ENCODE measurements at regions not wholly inside any gene's neighbourhood (a gene's known extent, or its start where the extent isn't known, plus 50 kb on each side); places are given as distances from the start of the nearest gene placed in this dataset.

DNA sequence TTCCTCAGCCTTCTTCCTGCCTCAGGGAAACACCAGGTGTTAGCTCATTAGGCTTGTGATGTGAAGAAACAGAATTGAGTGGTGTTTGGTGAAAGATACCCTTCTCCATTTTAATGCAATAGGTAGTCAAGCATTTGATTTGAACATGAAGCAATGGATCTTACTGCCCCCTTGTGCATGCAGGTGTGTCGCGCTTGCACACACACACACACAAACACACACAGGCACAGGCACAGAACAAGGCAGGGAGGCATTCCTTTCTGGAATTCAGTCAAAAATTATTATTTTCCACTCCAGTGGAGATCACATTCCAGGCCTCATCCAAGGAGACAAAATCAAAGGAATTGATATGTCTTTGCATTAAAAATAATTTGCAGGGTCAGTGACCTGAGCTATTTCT, 667.0 kb upstream of the MARCKS start:
- TF ChIP-seq, protein P1, sequence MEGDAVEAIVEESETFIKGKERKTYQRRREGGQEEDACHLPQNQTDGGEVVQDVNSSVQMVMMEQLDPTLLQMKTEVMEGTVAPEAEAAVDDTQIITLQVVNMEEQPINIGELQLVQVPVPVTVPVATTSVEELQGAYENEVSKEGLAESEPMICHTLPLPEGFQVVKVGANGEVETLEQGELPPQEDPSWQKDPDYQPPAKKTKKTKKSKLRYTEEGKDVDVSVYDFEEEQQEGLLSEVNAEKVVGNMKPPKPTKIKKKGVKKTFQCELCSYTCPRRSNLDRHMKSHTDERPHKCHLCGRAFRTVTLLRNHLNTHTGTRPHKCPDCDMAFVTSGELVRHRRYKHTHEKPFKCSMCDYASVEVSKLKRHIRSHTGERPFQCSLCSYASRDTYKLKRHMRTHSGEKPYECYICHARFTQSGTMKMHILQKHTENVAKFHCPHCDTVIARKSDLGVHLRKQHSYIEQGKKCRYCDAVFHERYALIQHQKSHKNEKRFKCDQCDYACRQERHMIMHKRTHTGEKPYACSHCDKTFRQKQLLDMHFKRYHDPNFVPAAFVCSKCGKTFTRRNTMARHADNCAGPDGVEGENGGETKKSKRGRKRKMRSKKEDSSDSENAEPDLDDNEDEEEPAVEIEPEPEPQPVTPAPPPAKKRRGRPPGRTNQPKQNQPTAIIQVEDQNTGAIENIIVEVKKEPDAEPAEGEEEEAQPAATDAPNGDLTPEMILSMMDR (IDR thresholded peaks at IDR 0.05): no peak
- TF ChIP-seq, protein P2, sequence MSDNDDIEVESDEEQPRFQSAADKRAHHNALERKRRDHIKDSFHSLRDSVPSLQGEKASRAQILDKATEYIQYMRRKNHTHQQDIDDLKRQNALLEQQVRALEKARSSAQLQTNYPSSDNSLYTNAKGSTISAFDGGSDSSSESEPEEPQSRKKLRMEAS (IDR thresholded peaks at IDR 0.05; ENCODE audit: low read depth): no peak
- no peak for TF ChIP-seq CHD2 (IDR thresholded peaks at IDR 0.05; ENCODE audit: low read length, partially characterized antibody)

Measured in SK-N-SH (cell line).